NCI-H2029 treated with DMSO at 0.1 percent for 48 hours (cell line): ENCODE measurements at regions not wholly inside any gene's neighbourhood (a gene's known extent, or its start where the extent isn't known, plus 50 kb on each side); places are given as distances from the start of the nearest gene placed in this dataset.

Experiments
- DNase-seq: peaks from one replicate; lab custom pipeline; 2025; lab: John Stamatoyannopoulos, UW

- no peak for DNase-seq
These were observed 105.6 kb downstream of the SEC61B start for GRCh38 chr9:99327667-99328066.

DNA sequence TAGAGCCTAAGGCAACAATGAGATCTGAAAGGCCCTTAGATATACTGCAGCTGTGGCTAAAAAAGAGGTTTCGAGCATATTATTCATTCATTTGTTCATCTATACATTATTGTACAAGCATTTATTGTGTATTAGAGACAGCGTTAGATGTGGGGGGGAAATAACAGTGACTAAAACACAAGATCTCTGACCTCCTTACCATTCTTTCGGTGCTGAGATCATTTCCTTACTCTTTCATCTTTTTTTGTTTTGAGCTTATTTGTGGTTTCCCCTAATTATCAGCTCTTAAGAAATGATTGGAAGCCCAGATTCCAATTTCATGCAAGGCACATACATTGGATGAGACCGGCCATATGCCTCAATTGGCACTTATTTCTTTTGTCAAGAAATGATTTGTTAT lies 113.2 kb downstream of the SEC61B start:
- DNase-seq: no peak

- DNase-seq: no peak
These were observed 113.9 kb downstream of the SEC61B start for GRCh38 chr9:99336005-99336404.

- no peak for DNase-seq
These were observed 114.4 kb downstream of the SEC61B start for GRCh38 chr9:99336531-99336930.

GRCh38 chr9:99340281-99340680 lies 118.2 kb downstream of the SEC61B start:
- no peak for DNase-seq

DNA sequence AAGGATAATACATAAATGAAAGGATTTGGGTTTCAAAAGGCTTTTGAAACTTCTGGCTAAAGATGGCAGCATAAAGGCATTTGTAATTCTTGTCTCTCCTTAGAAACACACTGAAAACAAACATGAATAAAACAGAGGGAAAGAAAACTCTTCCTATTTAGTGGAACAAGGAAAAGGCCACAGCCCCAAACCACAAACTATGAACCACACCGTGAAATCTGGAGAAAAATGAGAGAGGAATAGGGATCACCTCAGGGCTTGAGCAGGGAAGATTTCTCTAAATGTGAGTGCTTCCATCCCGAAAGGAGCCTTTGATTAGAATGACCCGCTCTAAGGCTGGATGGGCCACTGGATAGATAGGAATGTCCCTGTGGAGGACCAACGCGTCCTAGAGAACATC lies 119.6 kb downstream of the SEC61B start:
- DNase-seq: no peak

DNA sequence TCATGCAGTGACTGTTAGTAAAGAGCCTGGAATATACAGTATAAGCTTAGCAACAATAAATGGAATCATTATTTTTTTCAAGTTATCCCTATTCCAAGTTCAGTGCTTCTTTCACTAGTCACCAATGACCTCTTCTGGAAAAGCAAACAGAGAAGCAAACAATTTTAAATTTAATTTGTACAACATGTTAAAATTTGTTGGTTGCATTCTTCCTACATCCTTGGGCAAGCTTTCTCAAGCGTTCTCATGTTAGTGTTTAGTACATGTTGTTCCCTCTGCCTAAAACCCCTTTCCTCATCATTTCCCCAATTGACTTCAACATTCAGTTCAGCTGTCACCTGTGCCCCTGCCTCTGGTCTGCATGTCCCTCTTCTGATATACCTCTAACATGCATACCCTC lies 123.4 kb downstream of the SEC61B start:
- no peak for DNase-seq

DNA sequence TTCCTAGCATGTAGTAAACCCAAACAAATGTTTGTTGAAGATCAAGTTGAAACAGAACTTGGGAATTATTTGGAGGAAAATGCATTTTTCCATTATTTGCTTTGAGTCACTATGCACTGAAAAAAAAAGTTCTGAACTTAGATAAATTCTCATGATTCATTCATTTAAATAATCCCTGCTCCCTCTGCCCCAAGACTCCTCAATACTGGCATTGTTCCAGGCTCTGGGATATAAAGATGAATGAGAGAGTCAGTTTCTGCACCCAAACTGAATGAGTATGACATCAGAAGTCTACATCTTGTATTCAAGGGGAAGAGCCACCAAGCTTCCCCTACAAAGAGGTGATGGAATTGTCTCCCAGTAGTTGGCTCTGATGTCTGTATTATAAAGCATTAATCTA lies 123.9 kb downstream of the SEC61B start:
- DNase-seq: no peak

- no peak for DNase-seq
These were observed 125.5 kb downstream of the SEC61B start for GRCh38 chr9:99347568-99347967.

- no peak for DNase-seq
These were observed 126.2 kb downstream of the SEC61B start for GRCh38 chr9:99348289-99348688.

DNA sequence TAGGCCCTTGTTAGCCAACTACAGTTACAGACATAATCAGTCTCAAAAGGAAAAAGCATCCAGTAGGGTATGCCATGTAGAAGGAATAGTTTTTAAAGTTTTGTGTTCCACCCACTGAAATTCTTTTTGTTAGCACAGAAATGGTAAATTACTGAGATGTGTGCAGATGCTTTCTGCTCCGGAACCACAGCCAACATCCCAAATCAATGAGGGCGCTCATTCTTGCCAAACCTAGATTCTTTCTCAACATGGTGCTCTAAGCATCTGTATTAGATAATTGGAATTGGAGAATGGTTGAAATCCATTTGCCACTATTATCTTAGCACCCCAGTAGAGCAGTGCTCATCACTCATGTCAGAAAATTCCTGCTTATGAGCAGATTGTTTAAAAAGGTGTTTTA lies 127.8 kb downstream of the SEC61B start:
- DNase-seq: no peak

- DNase-seq: no peak
These were observed 128.4 kb downstream of the SEC61B start for GRCh38 chr9:99350461-99350860.

GRCh38 chr9:99351647-99352046 lies 129.6 kb downstream of the SEC61B start:
- no peak for DNase-seq

- no peak for DNase-seq
These were observed 130.7 kb downstream of the SEC61B start for GRCh38 chr9:99352826-99353225.

GRCh38 chr9:99353408-99353807 lies 131.3 kb downstream of the SEC61B start:
- DNase-seq: no peak

DNA sequence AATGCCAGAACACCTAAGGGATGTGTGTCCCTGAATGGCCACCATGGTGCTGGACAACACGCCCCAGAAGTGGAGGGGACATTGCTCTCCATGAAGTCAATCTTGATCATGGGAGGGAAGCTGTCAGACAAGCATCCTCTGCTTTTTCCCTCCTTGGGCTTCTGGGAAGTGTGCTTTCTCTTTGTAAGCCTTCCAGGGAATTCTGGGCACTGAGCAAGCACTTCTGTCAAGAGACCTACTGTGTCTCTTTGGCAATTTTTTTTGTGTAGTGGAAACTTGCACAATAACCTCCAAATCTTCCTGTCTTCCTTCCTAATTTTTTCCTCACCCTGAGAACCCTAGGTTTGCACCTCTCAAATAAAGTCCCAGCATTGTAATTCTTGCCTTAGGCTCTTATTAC lies 132.0 kb downstream of the SEC61B start:
- no peak for DNase-seq

- DNase-seq: no peak
These were observed 134.5 kb downstream of the SEC61B start for GRCh38 chr9:99356512-99356971.

GRCh38 chr9:99357575-99357974 lies 135.5 kb downstream of the SEC61B start:
- DNase-seq: no peak

DNA sequence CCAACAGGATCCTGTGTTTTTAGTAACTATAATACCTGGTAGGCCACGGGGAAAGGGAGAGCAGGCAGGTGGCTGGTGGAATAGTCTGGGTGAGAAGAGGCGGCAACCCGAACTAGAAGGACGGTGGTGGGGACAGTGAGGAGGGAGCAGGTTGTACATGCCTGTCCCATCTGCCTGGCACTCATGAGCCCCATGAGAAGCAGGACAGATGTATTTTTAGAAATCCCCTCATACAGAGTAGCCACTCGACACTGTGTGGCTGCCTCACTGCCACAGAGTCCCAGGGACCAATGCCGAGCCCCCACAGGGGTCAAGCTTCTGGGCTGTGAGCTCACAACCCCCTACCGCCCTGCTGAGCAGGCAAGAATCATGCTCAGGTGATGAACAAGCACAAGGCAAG lies 136.6 kb downstream of the SEC61B start:
- DNase-seq: no peak

- DNase-seq: no peak
These were observed 137.3 kb downstream of the SEC61B start for GRCh38 chr9:99359336-99359735.

- DNase-seq: no peak
These were observed 137.9 kb downstream of the SEC61B start for GRCh38 chr9:99360026-99360425.

- no peak for DNase-seq
These were observed 139.7 kb downstream of the SEC61B start for GRCh38 chr9:99361817-99362216.

GRCh38 chr9:99362321-99362720 lies 140.2 kb downstream of the SEC61B start:
- DNase-seq: no peak

GRCh38 chr9:99363509-99363908 lies 141.4 kb downstream of the SEC61B start:
- no peak for DNase-seq
